GM10266 (cell line): ENCODE measurements at regions not wholly inside any gene's neighbourhood (a gene's known extent, or its start where the extent isn't known, plus 50 kb on each side); places are given as distances from the start of the nearest gene placed in this dataset.
"Not testable (repeated sequence)": the region's sequence is repeated elsewhere in the genome, so short reads cannot be mapped to it uniquely, and the experiment has no call there.

ENCODE experiments used
- DNase-seq: peaks from one replicate; pipeline ENCODE4 v3.0.0; 2012; ENCODE audit errors: extremely low spot score
- CTCF ChIP-seq: IDR thresholded peaks from 2 replicates; pipeline ENCODE4 v1.5.1; 2012; ENCODE audit warnings: mild to moderate bottlenecking, low read depth; ENCODE audit not compliant: control insufficient read depth, insufficient read depth; ENCODE audit errors: missing control alignments

- no peak for TF ChIP-seq CTCF
- DNase-seq = no peak
Observed at GRCh38 chr3:82467051-82467450, 705.6 kb upstream of the GBE1 start.

- no peak for TF ChIP-seq CTCF
- no peak for DNase-seq
Observed at GRCh38 chr3:82462977-82463376, 701.5 kb upstream of the GBE1 start.

DNA sequence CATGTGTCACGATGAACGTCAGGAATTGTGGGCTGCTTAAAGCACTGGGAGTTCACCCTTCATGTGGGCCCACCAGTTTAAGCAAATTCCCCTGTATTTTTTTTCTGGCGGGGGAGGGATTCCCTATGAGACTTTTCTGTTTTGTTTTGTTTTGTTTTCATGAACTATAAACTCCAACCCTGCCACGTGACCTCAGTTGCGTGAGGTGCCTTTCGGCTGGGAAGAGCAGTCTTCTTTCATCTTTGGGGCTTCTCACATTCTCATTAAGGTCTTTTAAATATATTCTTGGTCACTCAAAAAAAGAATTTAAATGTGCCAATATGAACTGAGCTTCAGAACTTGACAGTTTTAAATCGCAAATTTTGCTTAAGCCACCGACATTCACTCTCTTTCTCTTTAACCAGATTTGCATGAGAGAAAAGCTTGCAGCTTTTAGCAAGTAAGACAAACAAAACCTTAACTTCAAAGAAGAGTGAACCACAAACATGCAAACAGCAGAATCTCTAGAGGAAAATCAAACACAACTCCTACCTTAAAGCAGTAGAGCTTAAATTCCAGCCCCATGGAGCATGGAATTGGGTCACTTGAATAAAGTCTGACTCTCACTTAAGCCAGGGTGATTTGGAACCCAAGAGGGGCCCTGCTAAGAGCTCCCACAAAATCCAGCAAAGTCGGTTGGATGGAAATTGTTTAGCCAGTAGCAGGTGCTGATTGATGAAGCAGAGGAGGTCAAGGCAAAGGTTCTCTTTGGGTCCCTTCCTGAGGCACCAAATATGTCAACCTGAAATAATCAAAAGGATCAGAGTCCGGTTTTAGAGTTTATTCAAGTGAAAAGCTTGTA, 699.8 kb upstream of the GBE1 start:
- no peak for DNase-seq
- no peak for TF ChIP-seq CTCF

GRCh38 chr3:82448320-82448719, 686.9 kb upstream of the GBE1 start:
- DNase-seq = no peak
- no peak for TF ChIP-seq CTCF

DNA sequence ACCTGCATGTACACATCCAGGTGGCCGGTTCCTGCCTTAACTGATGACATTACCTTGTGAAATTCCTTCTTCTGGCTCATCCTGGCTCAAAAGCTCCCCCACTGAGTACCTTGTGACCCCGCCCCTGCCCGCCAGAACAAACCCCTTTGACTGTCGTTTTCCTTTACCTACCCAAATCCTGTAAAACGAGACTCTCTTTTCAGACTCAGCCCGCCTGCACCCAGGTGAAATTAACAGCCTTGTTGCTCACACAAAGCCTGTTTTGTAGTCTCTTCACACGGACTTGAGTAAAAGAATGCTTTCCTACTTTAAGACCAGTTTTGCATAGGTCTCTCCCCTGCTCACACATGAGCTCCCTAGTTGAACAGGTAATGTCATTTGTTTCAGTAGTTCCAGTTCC, 667.4 kb upstream of the GBE1 start:
- DNase-seq = not testable (repeated sequence)

DNA sequence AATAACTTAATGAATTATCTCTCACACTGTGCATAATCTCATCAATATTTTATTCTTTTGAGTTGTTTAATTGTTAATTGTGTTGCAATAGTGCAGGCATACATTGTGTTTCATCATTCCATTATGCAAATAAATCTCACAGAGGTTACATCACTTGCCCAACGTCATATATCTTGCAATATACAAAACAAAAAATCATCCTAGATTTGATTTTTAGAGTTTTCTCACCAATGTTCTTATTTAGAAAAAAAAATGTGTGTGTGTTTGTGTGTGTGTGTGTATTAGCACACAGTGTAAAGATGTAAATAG, 662.5 kb upstream of the GBE1 start:
- TF ChIP-seq CTCF = no peak

DNA sequence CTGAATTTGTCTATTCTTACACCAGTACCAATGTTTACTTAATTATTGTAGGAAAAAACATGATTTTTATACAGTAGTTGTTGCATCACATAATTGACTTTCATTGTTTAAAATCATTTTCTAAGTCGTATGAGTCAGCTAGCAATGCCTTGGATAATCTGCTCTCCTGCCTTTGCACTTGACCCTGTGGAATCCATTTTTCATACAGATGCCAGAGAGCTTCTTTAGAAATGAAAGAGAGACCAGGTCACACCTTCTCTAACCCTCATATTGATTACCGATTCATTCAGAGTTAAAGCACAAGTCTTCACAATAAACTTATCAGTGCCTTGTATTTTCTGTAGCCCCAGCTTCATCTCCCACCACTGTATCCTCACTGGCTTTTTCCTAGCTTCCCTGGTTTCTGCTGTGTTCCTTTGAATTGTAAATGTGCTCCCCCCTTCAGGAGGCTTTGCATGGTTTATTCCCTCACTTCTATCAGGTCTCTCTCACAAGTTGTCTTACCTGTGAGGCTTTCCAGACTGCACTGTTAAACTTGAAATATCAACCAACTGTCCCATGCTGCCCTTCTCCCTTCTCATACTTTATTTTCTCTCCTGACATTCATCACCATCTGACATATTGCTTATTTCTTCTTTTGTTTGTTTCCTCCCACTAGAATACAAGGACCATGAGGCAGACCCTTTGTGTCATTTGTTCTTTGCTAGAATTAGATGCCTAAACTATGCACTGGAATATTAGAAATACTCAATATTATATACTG, 662.0 kb upstream of the GBE1 start:
- no peak for DNase-seq
- no peak for TF ChIP-seq CTCF

More for the DNA sequence above, 662.5 kb upstream of the GBE1 start:
- no peak for DNase-seq
